IMR-90 (cell line): ENCODE measurements at regions not wholly inside any gene's neighbourhood (a gene's known extent, or its start where the extent isn't known, plus 50 kb on each side); places are given as distances from the start of the nearest gene placed in this dataset.

Source experiments
- ATAC-seq: fragments of 200-7000 bp; cut with Tn5 transposase; 2 replicates; pipeline ENCODE4 v1.9.1; 2020; ENCODE audit warnings: low read depth, mild to moderate bottlenecking, moderate library complexity
- BruUV-seq: library from RNA; stranded (reverse); fragments of 400-500 nt; replicated peaks from 2 replicates; lab custom pipeline; 2021; lab: Mats Ljungman, UMichigan
- CTCF ChIA-PET: fragments of 300-600 bp; formaldehyde crosslinking; extraction: SDS; loops from one replicate; lab custom pipeline; 2021; ENCODE audit warnings: antibody characterized with exemption; lab: Yijun Ruan, JAX
- POLR2A ChIA-PET: fragments of 300-600 bp; sonication (Branson Sonifier 250); formaldehyde crosslinking; loops from one replicate; lab custom pipeline; 2022; ENCODE audit warnings: antibody characterized with exemption; ENCODE audit not compliant: unreplicated experiment; lab: Charles Lee
- DNase-seq: peaks from one replicate; pipeline ENCODE4 v3.0.0; 2013
- H2AFZ ChIP-seq: replicated peaks from 2 replicates; pipeline ENCODE3; 2013; ENCODE audit warnings: low read length, mild to moderate bottlenecking; ENCODE audit not compliant: poor library complexity
- H2AK5ac ChIP-seq: 2 replicates; pipeline ENCODE4 v1.6.1; 2013; ENCODE audit warnings: low read depth, low read length, inconsistent platforms
- H2AK9ac ChIP-seq: replicated peaks from 2 replicates; pipeline ENCODE3; 2013; ENCODE audit warnings: mild to moderate bottlenecking, low read depth, low read length, moderate library complexity; ENCODE audit not compliant: poor library complexity
- H2BK120ac ChIP-seq: 2 replicates; pipeline ENCODE4 v1.6.1; 2013; ENCODE audit warnings: low read depth, low read length, inconsistent platforms
- H2BK15ac ChIP-seq: 3 replicates; pipeline ENCODE4 v1.6.1; 2013; ENCODE audit warnings: low read depth, low read length, inconsistent platforms
- H2BK20ac ChIP-seq: 2 replicates; pipeline ENCODE4 v1.6.1; 2013; ENCODE audit warnings: low read depth, mild to moderate bottlenecking, inconsistent platforms, low read length, moderate library complexity
- H2BK5ac ChIP-seq: 2 replicates; pipeline ENCODE4 v1.6.1; 2013; ENCODE audit warnings: mild to moderate bottlenecking, low read depth, low read length, inconsistent platforms; ENCODE audit not compliant: poor library complexity, severe bottlenecking
- H3K14ac ChIP-seq: replicated peaks from 2 replicates; pipeline ENCODE4 v1.6.1; 2013; ENCODE audit warnings: low read depth, low read length, inconsistent platforms
- H3K18ac ChIP-seq: 2 replicates; pipeline ENCODE4 v1.6.1; 2013; ENCODE audit warnings: low read depth, low read length, control low read depth
- H3K23ac ChIP-seq: 2 replicates; pipeline ENCODE4 v1.6.1; 2013; ENCODE audit warnings: low read depth, low read length, inconsistent platforms
- H3K27ac ChIP-seq: 2 replicates; pipeline ENCODE4 v1.5.1; 2013; ENCODE audit warnings: mild to moderate bottlenecking, control low read depth, low read length; ENCODE audit not compliant: insufficient read depth
- H3K27me3 ChIP-seq: 2 replicates; pipeline ENCODE4 v1.6.1; 2013; ENCODE audit warnings: low read length; ENCODE audit not compliant: control insufficient read depth, insufficient read depth
- H3K36me3 ChIP-seq: 2 replicates; pipeline ENCODE4 v1.6.1; 2013; ENCODE audit warnings: low read length, mixed read lengths; ENCODE audit not compliant: control insufficient read depth, insufficient read depth
- H3K4ac ChIP-seq: 2 replicates; pipeline ENCODE4 v1.6.1; 2013; ENCODE audit warnings: low read depth, low read length, inconsistent platforms
- H3K4me1 ChIP-seq: 2 replicates; pipeline ENCODE4 v1.6.1; 2013; ENCODE audit warnings: low read length, mixed read lengths; ENCODE audit not compliant: control insufficient read depth, insufficient read depth
- H3K4me2 ChIP-seq: 2 replicates; pipeline ENCODE4 v1.6.1; 2013; ENCODE audit warnings: low read depth, mild to moderate bottlenecking, control low read depth, low read length, moderate library complexity
- H3K4me3 ChIP-seq: 2 replicates; pipeline ENCODE4 v1.5.1; 2013; ENCODE audit warnings: low read depth, mild to moderate bottlenecking, control low read depth, low read length, moderate library complexity; ENCODE audit not compliant: insufficient read depth
- H3K56ac ChIP-seq: 2 replicates; pipeline ENCODE4 v1.6.1; 2013; ENCODE audit warnings: low read length, inconsistent platforms; ENCODE audit not compliant: insufficient read depth; ENCODE audit errors: extremely low read depth
- H3K79me1 ChIP-seq, 2 experiments: 2 replicates each; pipeline ENCODE4 v1.6.1; 2013; ENCODE audit warnings: low read length in 2 of 2, inconsistent platforms in 1 of 2, low read depth in 1 of 2
- H3K9ac ChIP-seq: 2 replicates; pipeline ENCODE4 v1.6.1; 2013; ENCODE audit warnings: low read depth, low read length, control low read depth
- H3K9me1 ChIP-seq: 2 replicates; pipeline ENCODE4 v1.6.1; 2013; ENCODE audit warnings: low read length, inconsistent platforms; ENCODE audit not compliant: insufficient read depth
- H3K9me3 ChIP-seq: 2 replicates; pipeline ENCODE4 v1.6.1; 2013; ENCODE audit warnings: low read length; ENCODE audit not compliant: control insufficient read depth, insufficient read depth
- H4K20me1 ChIP-seq: 2 replicates; pipeline ENCODE4 v1.6.1; 2013; ENCODE audit warnings: low read length, inconsistent platforms; ENCODE audit not compliant: insufficient read depth
- H4K5ac ChIP-seq: 2 replicates; pipeline ENCODE4 v1.6.1; 2013; ENCODE audit warnings: mild to moderate bottlenecking, low read depth, low read length, control low read depth
- H4K8ac ChIP-seq, 2 experiments: 2 replicates each; pipeline ENCODE4 v1.6.1; 2013; ENCODE audit warnings: low read depth in 2 of 2, low read length in 2 of 2, control low read depth in 1 of 2, inconsistent platforms in 1 of 2
- H4K91ac ChIP-seq: 2 replicates; pipeline ENCODE4 v1.6.1; 2013; ENCODE audit warnings: low read depth, low read length, inconsistent platforms; ENCODE audit not compliant: insufficient read depth
- BHLHE40 ChIP-seq: fragments of 150-350 bp; IDR thresholded peaks from 2 replicates; pipeline ENCODE4 v1.6.1; 2016; ENCODE audit warnings: mild to moderate bottlenecking, low read depth, low read length
- CHD1 ChIP-seq: IDR thresholded peaks from 2 replicates; pipeline ENCODE4 v1.6.1; 2012; ENCODE audit warnings: low read depth, low read length, improper control_type of control experiment
- FOS ChIP-seq: fragments of 150-350 bp; IDR thresholded peaks from 2 replicates; pipeline ENCODE4 v1.6.1; 2016; ENCODE audit warnings: low read depth, low read length
- MAFK ChIP-seq: IDR thresholded peaks from 2 replicates; pipeline ENCODE4 v1.6.1; 2012; ENCODE audit warnings: low read depth, low read length, improper control_type of control experiment
- MAZ ChIP-seq: IDR thresholded peaks from 2 replicates; pipeline ENCODE4 v1.6.1; 2012; ENCODE audit warnings: low read depth, mild to moderate bottlenecking, low read length, improper control_type of control experiment, moderate library complexity, borderline replicate concordance
- MXI1 ChIP-seq: IDR thresholded peaks from 2 replicates; pipeline ENCODE4 v1.6.1; 2012; ENCODE audit warnings: low read depth, mild to moderate bottlenecking, low read length, moderate library complexity, borderline replicate concordance
- NFE2L2 ChIP-seq: fragments of 150-350 bp; IDR thresholded peaks from 2 replicates; pipeline ENCODE4 v1.6.1; 2016; ENCODE audit warnings: low read depth, mild to moderate bottlenecking, low read length
- RAD21 ChIP-seq: IDR thresholded peaks from 2 replicates; pipeline ENCODE4 v1.6.1; 2012; ENCODE audit warnings: low read length, improper control_type of control experiment
- RCOR1 ChIP-seq: IDR thresholded peaks from 2 replicates; pipeline ENCODE4 v1.6.1; 2012; ENCODE audit warnings: mild to moderate bottlenecking, low read length, improper control_type of control experiment; ENCODE audit not compliant: insufficient replicate concordance
- RFX5 ChIP-seq: IDR thresholded peaks from 2 replicates; pipeline ENCODE4 v1.8.0; 2012; ENCODE audit warnings: low read depth, mild to moderate bottlenecking, low read length, moderate library complexity
- SMC3 ChIP-seq: fragments of 150-350 bp; IDR thresholded peaks from 2 replicates; pipeline ENCODE4 v1.6.1; 2016; ENCODE audit warnings: low read depth, mild to moderate bottlenecking, antibody characterized with exemption, low read length, moderate library complexity
- WGBS, 2 experiments: methylation state at CpG; one replicate each; pipeline versions ENCODE4 v1.1.5 to v1.1.7; 2013; ENCODE audit warnings: missing lambda C conversion rate in 2 of 2; ENCODE audit not compliant: insufficient read length in 1 of 2; ENCODE audit errors: extremely low coverage in 2 of 2; 5-methylcytosine and 5-hydroxymethylcytosine counted together
- dilution Hi-C: fragments of 300-500 bp; cut with HindIII; formaldehyde crosslinking; loops from one replicate; pipeline ENCODE4 v1.14.3; 2018; ENCODE audit warnings: low sequenced_read_pairs; ENCODE audit not compliant: unreplicated experiment
- in situ Hi-C: fragments of 300-500 bp; cut with MboI; formaldehyde crosslinking; loops from 3 replicates; pipeline ENCODE4 v1.14.3; 2019; ENCODE audit warnings: low sequenced_read_pairs, inconsistent platforms, mixed read lengths
- intact Hi-C: fragments of 100-400 bp; cut with micrococcal nuclease; formaldehyde crosslinking; loops from 2 replicates; pipeline ENCODE4 v1.10.0; 2022
- TF ChIP-seq, protein P1 (sequence below): fragments of 150-350 bp; IDR thresholded peaks from 2 replicates; pipeline ENCODE4 v1.6.1; 2016; ENCODE audit warnings: low read depth, mild to moderate bottlenecking, low read length, moderate library complexity, borderline replicate concordance
- TF ChIP-seq, protein P2 (sequence below): fragments of 150-350 bp; IDR thresholded peaks from 2 replicates; pipeline ENCODE4 v1.6.1; 2017; ENCODE audit warnings: mild to moderate bottlenecking, antibody characterized with exemption, low read length, low read depth

DNA sequence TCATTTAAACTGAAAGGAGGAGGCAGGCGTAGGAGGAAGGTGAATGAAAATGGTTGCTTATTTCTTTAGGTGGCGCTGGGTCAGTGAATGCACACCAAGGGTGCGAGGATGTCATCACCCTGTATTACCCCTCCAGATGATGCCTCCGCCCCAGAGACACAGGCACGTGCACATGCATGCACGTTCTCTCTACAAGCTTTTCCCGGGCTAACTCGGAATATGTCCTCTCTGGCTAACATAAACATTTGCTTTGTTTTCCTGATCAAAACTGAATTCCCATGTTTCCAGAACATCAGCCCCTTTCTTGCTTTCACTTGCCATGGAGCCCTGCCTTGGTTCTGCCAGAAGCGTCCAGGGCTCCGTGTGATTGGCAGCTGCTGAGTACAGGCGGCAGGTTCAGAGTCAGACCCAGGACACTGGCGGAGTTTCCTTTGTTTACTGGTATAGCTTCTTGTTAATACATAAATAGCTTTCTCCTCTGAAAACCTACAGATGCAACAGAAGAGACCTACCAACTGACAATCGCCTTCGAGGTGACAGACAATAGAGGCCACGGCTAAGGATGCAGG is 131.2 kb upstream of the RPS6KA2 start:
- H3K4me1 ChIP-seq: no peaks in the 10 kb centered on the region; the same call in 1 of the 2 replicates
- no TSS peak for BruUV-seq
- H3K23ac ChIP-seq: no peak overlapping the region
- no peak overlapping the region for H2BK5ac ChIP-seq
- peak overlapping the region; percentile 76; the same call in 1 of the 2 replicates for H3K4me2 ChIP-seq
- no peaks in the 10 kb centered on the region for H3K79me1 ChIP-seq
- H3K9ac ChIP-seq: no peak overlapping the region
- WGBS, 2 experiments: 40% methylated on average over 4 of the region's 15 CpGs; no CpG with 5 or more reads in 1 of the 2 experiments
- peaks cover 34% of the 10 kb centered on the region for H3K27me3 ChIP-seq
- ATAC-seq: no peak; the same call in 1 of the 2 replicates
- intact Hi-C loops: loop anchor here (5.0 kb wide), 1 partner anchor 241 kb away; no protein-coding TSS in a partner anchor
- H3K18ac ChIP-seq: no peak overlapping the region
- dilution Hi-C loops: no loop called here
- no peaks in the 10 kb centered on the region for H3K9me3 ChIP-seq
- ChIA-PET CTCF (interaction anchor here (1.2 kb wide), 1 partner anchor 17 kb away, joined by 3 read pairs; no protein-coding TSS in a partner anchor), POLR2A (no interaction called here)
- no peaks in the 10 kb centered on the region for H3K9me1 ChIP-seq
- H2BK15ac ChIP-seq: no peak overlapping the region
- H2AK5ac ChIP-seq: no peak overlapping the region
- DNase-seq: no peak
- no peak for TF ChIP-seq MXI1
- TF ChIP-seq BHLHE40: no peak
- TF ChIP-seq SMC3: no peak
- TF ChIP-seq, protein P1, sequence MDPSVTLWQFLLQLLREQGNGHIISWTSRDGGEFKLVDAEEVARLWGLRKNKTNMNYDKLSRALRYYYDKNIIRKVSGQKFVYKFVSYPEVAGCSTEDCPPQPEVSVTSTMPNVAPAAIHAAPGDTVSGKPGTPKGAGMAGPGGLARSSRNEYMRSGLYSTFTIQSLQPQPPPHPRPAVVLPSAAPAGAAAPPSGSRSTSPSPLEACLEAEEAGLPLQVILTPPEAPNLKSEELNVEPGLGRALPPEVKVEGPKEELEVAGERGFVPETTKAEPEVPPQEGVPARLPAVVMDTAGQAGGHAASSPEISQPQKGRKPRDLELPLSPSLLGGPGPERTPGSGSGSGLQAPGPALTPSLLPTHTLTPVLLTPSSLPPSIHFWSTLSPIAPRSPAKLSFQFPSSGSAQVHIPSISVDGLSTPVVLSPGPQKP: no peak
- no peak for TF ChIP-seq RCOR1
- no peak for TF ChIP-seq RFX5
- TF ChIP-seq NFE2L2: no peak
- no peak for TF ChIP-seq CHD1
- TF ChIP-seq, protein P2, sequence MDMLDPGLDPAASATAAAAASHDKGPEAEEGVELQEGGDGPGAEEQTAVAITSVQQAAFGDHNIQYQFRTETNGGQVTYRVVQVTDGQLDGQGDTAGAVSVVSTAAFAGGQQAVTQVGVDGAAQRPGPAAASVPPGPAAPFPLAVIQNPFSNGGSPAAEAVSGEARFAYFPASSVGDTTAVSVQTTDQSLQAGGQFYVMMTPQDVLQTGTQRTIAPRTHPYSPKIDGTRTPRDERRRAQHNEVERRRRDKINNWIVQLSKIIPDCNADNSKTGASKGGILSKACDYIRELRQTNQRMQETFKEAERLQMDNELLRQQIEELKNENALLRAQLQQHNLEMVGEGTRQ: no peak
- TF ChIP-seq RAD21: no peak
- TF ChIP-seq FOS: no peak
- TF ChIP-seq MAZ: no peak
- TF ChIP-seq MAFK: no peak
- no peaks in the 10 kb centered on the region for H4K20me1 ChIP-seq
- no peak overlapping the region for H3K14ac ChIP-seq
- H3K4me3 ChIP-seq: 0 out of 2 replicates have a peak overlapping the region, but pooled peaks have one; percentile 16
- no peaks in the 10 kb centered on the region for H3K36me3 ChIP-seq
- H2AFZ ChIP-seq: peak overlapping the region; percentile 73
- in situ Hi-C loops: no loop called here
- no peak overlapping the region for H3K27ac ChIP-seq
- no peak overlapping the region for H4K8ac ChIP-seq
- no peak overlapping the region for H2BK20ac ChIP-seq
- H2AK9ac ChIP-seq: no peak overlapping the region
- H3K4ac ChIP-seq: no peak overlapping the region
- H4K91ac ChIP-seq: no peak overlapping the region
- no peak overlapping the region for H4K5ac ChIP-seq
- H2BK120ac ChIP-seq: no peak overlapping the region
- H3K56ac ChIP-seq: no peak overlapping the region
